NCI-H2171 treated with DMSO at 0.1 percent for 48 hours (cell line): ENCODE measurements at regions not wholly inside any gene's neighbourhood (a gene's known extent, or its start where the extent isn't known, plus 50 kb on each side); places are given as distances from the start of the nearest gene placed in this dataset.
"Not testable (repeated sequence)": the region's sequence is repeated elsewhere in the genome, so short reads cannot be mapped to it uniquely, and the experiment has no call there.

Source experiments
- DNase-seq: peaks from one replicate; lab custom pipeline; 2025; lab: John Stamatoyannopoulos, UW

- DNase-seq = no peak
These were observed 87.3 kb upstream of the ABCC4 start for GRCh38 chr13:95388420-95389079.

- DNase-seq = no peak
These were observed 90.1 kb upstream of the ABCC4 start for GRCh38 chr13:95391362-95391761.

GRCh38 chr13:95391785-95392184, 90.5 kb upstream of the ABCC4 start:
- DNase-seq = no peak

GRCh38 chr13:95392597-95392996, 91.3 kb upstream of the ABCC4 start:
- DNase-seq = no peak

- DNase-seq = no peak
These were observed 102.3 kb upstream of the ABCC4 start for GRCh38 chr13:95403349-95404140.

- peak; percentile 77 for DNase-seq
These were observed 103.1 kb upstream of the ABCC4 start for GRCh38 chr13:95404141-95404882.

- no peak for DNase-seq
These were observed 104.9 kb upstream of the ABCC4 start for GRCh38 chr13:95406176-95406575.

GRCh38 chr13:95411428-95412040, 110.3 kb upstream of the ABCC4 start:
- no peak for DNase-seq

GRCh38 chr13:95418946-95419345, 117.7 kb upstream of the ABCC4 start:
- DNase-seq = no peak

GRCh38 chr13:95420501-95420900, 119.2 kb upstream of the ABCC4 start:
- DNase-seq = no peak

GRCh38 chr13:95426631-95427030, 125.4 kb upstream of the ABCC4 start:
- peak; percentile 32 for DNase-seq

GRCh38 chr13:95430525-95430924, 122.0 kb upstream of the CLDN10 start:
- not testable (repeated sequence) for DNase-seq

GRCh38 chr13:95432141-95432540, 120.4 kb upstream of the CLDN10 start:
- no peak for DNase-seq

GRCh38 chr13:95433537-95433936, 119.0 kb upstream of the CLDN10 start:
- no peak for DNase-seq

- DNase-seq = no peak
These were observed 118.4 kb upstream of the CLDN10 start for GRCh38 chr13:95434111-95434510.

GRCh38 chr13:95437561-95437960, 115.0 kb upstream of the CLDN10 start:
- DNase-seq = no peak

GRCh38 chr13:95438297-95438696, 114.2 kb upstream of the CLDN10 start:
- DNase-seq = no peak

- DNase-seq = no peak
These were observed 112.0 kb upstream of the CLDN10 start for GRCh38 chr13:95440441-95441088.

- DNase-seq = no peak
These were observed 111.2 kb upstream of the CLDN10 start for GRCh38 chr13:95441326-95441725.

GRCh38 chr13:95444006-95444730, 108.4 kb upstream of the CLDN10 start:
- no peak for DNase-seq

GRCh38 chr13:95445131-95445530, 107.4 kb upstream of the CLDN10 start:
- DNase-seq = no peak
